SK-N-SH (cell line): ENCODE measurements at regions not wholly inside any gene's neighbourhood (a gene's known extent, or its start where the extent isn't known, plus 50 kb on each side); places are given as distances from the start of the nearest gene placed in this dataset.

Experiments used
- CTCF ChIP-seq: fragments of 200-600 bp; sonication (generic); IDR thresholded peaks from 2 replicates; pipeline ENCODE4 v1.6.1; 2017; ENCODE audit warnings: antibody characterized with exemption, mild to moderate bottlenecking, moderate library complexity
- ELF1 ChIP-seq: IDR thresholded peaks from 2 replicates; pipeline ENCODE4 v1.4.0; 2012
- EP300 ChIP-seq, 2 experiments: IDR thresholded peaks; 2 replicates each; pipeline versions ENCODE4 v1.4.0 to v1.6.1; 2012; ENCODE audit warnings: borderline replicate concordance in 1 of 2, low read depth in 1 of 2, low read length in 1 of 2
- EZH2phosphoT487 ChIP-seq: fragments of 200-600 bp; sonication (generic); IDR thresholded peaks from 2 replicates; pipeline ENCODE4 v1.6.1; 2017; ENCODE audit warnings: low read depth, mixed run types, mild to moderate bottlenecking, antibody characterized with exemption, moderate library complexity, borderline replicate concordance
- GABPA ChIP-seq: IDR thresholded peaks from 2 replicates; pipeline ENCODE4 v1.4.0; 2012; ENCODE audit warnings: low read depth, mild to moderate bottlenecking
- GATA2 ChIP-seq: sonication (generic); formaldehyde crosslinking; IDR thresholded peaks from 2 replicates; pipeline ENCODE4 v1.5.0; 2020; ENCODE audit warnings: mild to moderate bottlenecking, missing genetic modification reagents
- MXI1 ChIP-seq: IDR thresholded peaks from 2 replicates; pipeline ENCODE4 v1.6.1; 2012; ENCODE audit warnings: mild to moderate bottlenecking, low read depth, low read length, improper control_type of control experiment
- RAD21 ChIP-seq: IDR thresholded peaks from 2 replicates; pipeline ENCODE4 v1.6.1; 2012; ENCODE audit warnings: mild to moderate bottlenecking, low read length
- RCOR1 ChIP-seq: fragments of 150-350 bp; IDR thresholded peaks from 2 replicates; pipeline ENCODE4 v1.6.1; 2017; ENCODE audit warnings: antibody characterized with exemption, low read length
- REST ChIP-seq: IDR thresholded peaks from 2 replicates; pipeline ENCODE4 v1.6.1; 2012; ENCODE audit warnings: mild to moderate bottlenecking, low read depth, low read length, moderate library complexity
- SIN3A ChIP-seq: IDR thresholded peaks from 2 replicates; pipeline ENCODE4 v1.6.1; 2012; ENCODE audit warnings: low read depth, mild to moderate bottlenecking, low read length, moderate library complexity, borderline replicate concordance
- TAF1 ChIP-seq: IDR thresholded peaks from 2 replicates; pipeline ENCODE4 v1.6.1; 2012; ENCODE audit warnings: low read depth, mild to moderate bottlenecking, low read length, moderate library complexity, borderline replicate concordance

- TF ChIP-seq TAF1 (no peak), CTCF (no peak), REST (no peak), MXI1 (no peak), SIN3A (no peak), GABPA (no peak), EZH2phosphoT487 (no peak), ELF1 (no peak), RCOR1 (no peak), GATA2 (no peak), EP300 (IDR thresholded peaks at IDR 0.05; ENCODE audit: borderline replicate concordance in 1 of 2, low read depth in 1 of 2, low read length in 1 of 2) (no peak), RAD21 (no peak)
These were observed 218.0 kb upstream of the ADGRL4 start for GRCh38 chr1:79224537-79224936.
